ENCODE measurements at regions not wholly inside any gene's neighbourhood (a gene's known extent, or its start where the extent isn't known, plus 50 kb on each side); places are given as distances from the start of the nearest gene placed in this dataset.

DNA sequence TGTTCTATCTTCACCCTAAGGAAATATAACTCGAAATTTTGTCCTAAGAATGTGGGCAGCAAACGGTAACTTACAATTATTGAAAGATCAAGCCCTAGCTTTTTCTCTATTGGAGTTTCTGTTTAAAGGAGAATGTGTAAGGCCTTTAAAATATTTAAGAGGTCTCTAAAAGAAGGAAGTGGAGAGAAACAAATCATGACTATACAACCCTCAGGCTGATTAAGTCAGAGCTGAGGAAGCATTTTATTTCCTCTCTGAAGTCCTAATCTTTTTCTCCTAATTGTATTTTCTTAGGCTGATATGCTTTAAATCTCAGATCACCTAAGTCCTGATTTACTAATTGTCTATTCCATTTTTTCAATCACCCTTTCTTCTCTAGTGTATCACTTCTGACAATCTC lies 1708.8 kb upstream of the C9orf72 start:
- H3K27ac ChIP-seq (ENCODE audit: insufficient read length, low read depth, low read length) = no peak overlapping the region
- H3K4me1 Mint-ChIP-seq = no peaks in the 10 kb centered on the region

More for the DNA sequence above, 1708.8 kb upstream of the C9orf72 start:
- no peak overlapping the region for H3K23ac ChIP-seq (ENCODE audit: insufficient read length, low read depth, low read length)
- H3K9me3 Mint-ChIP-seq = no peaks in the 10 kb centered on the region
- no peaks in the 10 kb centered on the region for H3K9me3 ChIP-seq (ENCODE audit: control insufficient read depth, low read depth, low read length)
- H3T11ph ChIP-seq (ENCODE audit: low read length) = no peak overlapping the region
- no peak overlapping the region for H2BK5ac ChIP-seq (ENCODE audit: insufficient read length, low read length)
- H2AFZ ChIP-seq (ENCODE audit: low read length) = no peak overlapping the region
- H2BK120ac ChIP-seq (ENCODE audit: low read depth, low read length, poor library complexity, severe bottlenecking) = no peak overlapping the region
- H4K91ac ChIP-seq (ENCODE audit: insufficient read length, low read depth, low read length) = no peak overlapping the region
- no peak overlapping the region for H3K4me2 ChIP-seq (ENCODE audit: insufficient read depth, insufficient read length, low read length)
- no peak overlapping the region for H4K5ac ChIP-seq (ENCODE audit: insufficient read length, low read depth, low read length)
- no peaks in the 10 kb centered on the region for H3K79me1 ChIP-seq (ENCODE audit: insufficient read depth, low read depth, low read length, poor library complexity, severe bottlenecking)
- no peak overlapping the region for H4K8ac ChIP-seq (replicated peaks; ENCODE audit: insufficient read length, low read depth, low read length)
- H4K20me1 ChIP-seq (ENCODE audit: control insufficient read depth, insufficient read depth, insufficient read length) = no peaks in the 10 kb centered on the region
- H3K79me2 ChIP-seq (ENCODE audit: insufficient read depth, low read length) = no peaks in the 10 kb centered on the region
- H3K27me3 ChIP-seq (ENCODE audit: insufficient read depth, low read length) = no peaks in the 10 kb centered on the region
- no peaks in the 10 kb centered on the region for H3K36me3 Mint-ChIP-seq (ENCODE audit: insufficient read depth in 1 of 3, low read depth in 3 of 3)
- no peaks in the 10 kb centered on the region for H3K27me3 Mint-ChIP-seq (ENCODE audit: low read depth)
- H3K4ac ChIP-seq (ENCODE audit: low read depth, low read length) = no peak overlapping the region
- H3K23me2 ChIP-seq (ENCODE audit: insufficient read length, low read depth, low read length, poor library complexity, severe bottlenecking) = no peaks in the 10 kb centered on the region
- DNase-seq = no peak
- TF ChIP-seq, protein P1, sequence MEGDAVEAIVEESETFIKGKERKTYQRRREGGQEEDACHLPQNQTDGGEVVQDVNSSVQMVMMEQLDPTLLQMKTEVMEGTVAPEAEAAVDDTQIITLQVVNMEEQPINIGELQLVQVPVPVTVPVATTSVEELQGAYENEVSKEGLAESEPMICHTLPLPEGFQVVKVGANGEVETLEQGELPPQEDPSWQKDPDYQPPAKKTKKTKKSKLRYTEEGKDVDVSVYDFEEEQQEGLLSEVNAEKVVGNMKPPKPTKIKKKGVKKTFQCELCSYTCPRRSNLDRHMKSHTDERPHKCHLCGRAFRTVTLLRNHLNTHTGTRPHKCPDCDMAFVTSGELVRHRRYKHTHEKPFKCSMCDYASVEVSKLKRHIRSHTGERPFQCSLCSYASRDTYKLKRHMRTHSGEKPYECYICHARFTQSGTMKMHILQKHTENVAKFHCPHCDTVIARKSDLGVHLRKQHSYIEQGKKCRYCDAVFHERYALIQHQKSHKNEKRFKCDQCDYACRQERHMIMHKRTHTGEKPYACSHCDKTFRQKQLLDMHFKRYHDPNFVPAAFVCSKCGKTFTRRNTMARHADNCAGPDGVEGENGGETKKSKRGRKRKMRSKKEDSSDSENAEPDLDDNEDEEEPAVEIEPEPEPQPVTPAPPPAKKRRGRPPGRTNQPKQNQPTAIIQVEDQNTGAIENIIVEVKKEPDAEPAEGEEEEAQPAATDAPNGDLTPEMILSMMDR (conservative IDR thresholded peaks at IDR 0.05) = no peak
- no CpG with 5 or more reads among the region's 2 CpGs for WGBS (ENCODE audit: extremely low coverage, insufficient read length, low lambda C conversion rate)
- no peak overlapping the region for H2BK12ac ChIP-seq (ENCODE audit: insufficient read length, low read depth, low read length)
- H3K27ac Mint-ChIP-seq = no peak overlapping the region
- no peak overlapping the region for H3K18ac ChIP-seq (ENCODE audit: insufficient read length, low read depth, low read length)
- H3K9ac ChIP-seq (ENCODE audit: extremely low read depth, insufficient read length, low read length) = no peak overlapping the region
- no peak overlapping the region for H2BK20ac ChIP-seq (ENCODE audit: low read depth, low read length, poor library complexity, severe bottlenecking)
- H3K14ac ChIP-seq (ENCODE audit: insufficient read depth, low read length) = no peak overlapping the region
- no peak overlapping the region for H3K4me3 Mint-ChIP-seq
- no peak overlapping the region for H2BK15ac ChIP-seq (ENCODE audit: low read depth, low read length)
- H3K4me1 ChIP-seq (ENCODE audit: insufficient read depth, low read length) = no peaks in the 10 kb centered on the region
- no peak overlapping the region for H2AK5ac ChIP-seq (ENCODE audit: insufficient read length, low read length)
- no peak overlapping the region for H3K56ac ChIP-seq (ENCODE audit: insufficient read length, low read depth, low read length)

All from H9 (cell line).